OCI-LY7 (cell line): ENCODE measurements at regions not wholly inside any gene's neighbourhood (a gene's known extent, or its start where the extent isn't known, plus 50 kb on each side); places are given as distances from the start of the nearest gene placed in this dataset.

Experiments
- EZH2phosphoT487 ChIP-seq: fragments of 200-600 bp; sonication (generic); IDR thresholded peaks from 2 replicates; pipeline ENCODE4 v1.6.1; 2018; ENCODE audit warnings: low read depth, borderline replicate concordance, mild to moderate bottlenecking, mixed run types, antibody characterized with exemption, low read length, moderate library complexity, mixed read lengths
- TF ChIP-seq, protein P1 (sequence below): fragments of 200-600 bp; sonication (generic); conservative IDR thresholded peaks from 2 replicates; pipeline ENCODE4 v1.5.1; 2014; ENCODE audit warnings: mild to moderate bottlenecking, antibody characterized with exemption, low read length, moderate library complexity, mixed read lengths

DNA sequence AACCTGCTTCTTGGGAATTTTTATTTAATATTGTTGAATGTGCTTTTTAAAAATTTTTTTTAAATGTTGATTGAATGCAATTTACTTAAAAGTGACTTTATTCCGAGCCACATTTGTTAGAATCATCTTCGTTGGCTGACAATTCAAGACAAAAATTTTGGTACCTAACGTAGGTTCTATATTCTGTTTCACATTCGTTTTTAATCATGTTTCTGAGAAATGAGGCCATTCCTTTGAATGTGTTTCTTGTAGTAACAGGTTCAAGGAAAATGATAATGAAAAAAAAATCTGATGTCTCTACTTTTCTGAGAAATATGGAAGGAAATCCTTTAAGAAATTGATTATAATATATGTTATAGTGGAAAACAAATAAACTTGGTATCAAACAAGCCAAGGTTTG lies 92.3 kb upstream of the DCLK2 start:
- TF ChIP-seq, protein P1, sequence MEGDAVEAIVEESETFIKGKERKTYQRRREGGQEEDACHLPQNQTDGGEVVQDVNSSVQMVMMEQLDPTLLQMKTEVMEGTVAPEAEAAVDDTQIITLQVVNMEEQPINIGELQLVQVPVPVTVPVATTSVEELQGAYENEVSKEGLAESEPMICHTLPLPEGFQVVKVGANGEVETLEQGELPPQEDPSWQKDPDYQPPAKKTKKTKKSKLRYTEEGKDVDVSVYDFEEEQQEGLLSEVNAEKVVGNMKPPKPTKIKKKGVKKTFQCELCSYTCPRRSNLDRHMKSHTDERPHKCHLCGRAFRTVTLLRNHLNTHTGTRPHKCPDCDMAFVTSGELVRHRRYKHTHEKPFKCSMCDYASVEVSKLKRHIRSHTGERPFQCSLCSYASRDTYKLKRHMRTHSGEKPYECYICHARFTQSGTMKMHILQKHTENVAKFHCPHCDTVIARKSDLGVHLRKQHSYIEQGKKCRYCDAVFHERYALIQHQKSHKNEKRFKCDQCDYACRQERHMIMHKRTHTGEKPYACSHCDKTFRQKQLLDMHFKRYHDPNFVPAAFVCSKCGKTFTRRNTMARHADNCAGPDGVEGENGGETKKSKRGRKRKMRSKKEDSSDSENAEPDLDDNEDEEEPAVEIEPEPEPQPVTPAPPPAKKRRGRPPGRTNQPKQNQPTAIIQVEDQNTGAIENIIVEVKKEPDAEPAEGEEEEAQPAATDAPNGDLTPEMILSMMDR, result no peak
- no peak for TF ChIP-seq EZH2phosphoT487
